HG03565 (cell line): ENCODE measurements at regions not wholly inside any gene's neighbourhood (a gene's known extent, or its start where the extent isn't known, plus 50 kb on each side); places are given as distances from the start of the nearest gene placed in this dataset.
"Not testable (repeated sequence)": the region's sequence is repeated elsewhere in the genome, so short reads cannot be mapped to it uniquely, and the experiment has no call there.

Experiments
- ATAC-seq: cut with Tn5 transposase; IDR thresholded peaks from one replicate; pipeline ENCODE4 v1.9.1; 2021; ENCODE audit warnings: mild to moderate bottlenecking, moderate library complexity; ENCODE audit not compliant: unreplicated experiment

DNA sequence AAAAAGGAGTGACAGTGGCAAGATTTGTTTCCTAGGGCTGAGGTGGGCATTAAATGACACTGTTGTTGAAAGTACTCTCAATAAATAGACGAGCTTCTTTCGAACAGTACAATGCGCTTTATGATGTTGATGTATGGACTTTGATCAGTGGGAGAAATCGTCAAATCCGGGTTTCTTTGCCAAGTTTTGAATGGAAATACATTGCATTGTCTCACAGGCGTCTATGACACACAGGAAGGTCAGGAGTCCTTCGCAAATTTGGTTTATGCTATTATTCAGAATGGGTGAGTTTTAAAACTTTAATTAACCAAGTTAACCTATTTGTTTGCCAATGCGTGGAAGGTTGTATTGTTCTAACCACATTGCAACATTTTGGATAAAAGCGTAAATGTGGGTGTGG is 547.3 kb upstream of the SLC35B3 start:
- no peak for ATAC-seq

GRCh38 chr6:8973395-8973794 is 538.0 kb upstream of the SLC35B3 start:
- no peak for ATAC-seq

GRCh38 chr6:8969747-8970146 is 534.4 kb upstream of the SLC35B3 start:
- no peak for ATAC-seq

DNA sequence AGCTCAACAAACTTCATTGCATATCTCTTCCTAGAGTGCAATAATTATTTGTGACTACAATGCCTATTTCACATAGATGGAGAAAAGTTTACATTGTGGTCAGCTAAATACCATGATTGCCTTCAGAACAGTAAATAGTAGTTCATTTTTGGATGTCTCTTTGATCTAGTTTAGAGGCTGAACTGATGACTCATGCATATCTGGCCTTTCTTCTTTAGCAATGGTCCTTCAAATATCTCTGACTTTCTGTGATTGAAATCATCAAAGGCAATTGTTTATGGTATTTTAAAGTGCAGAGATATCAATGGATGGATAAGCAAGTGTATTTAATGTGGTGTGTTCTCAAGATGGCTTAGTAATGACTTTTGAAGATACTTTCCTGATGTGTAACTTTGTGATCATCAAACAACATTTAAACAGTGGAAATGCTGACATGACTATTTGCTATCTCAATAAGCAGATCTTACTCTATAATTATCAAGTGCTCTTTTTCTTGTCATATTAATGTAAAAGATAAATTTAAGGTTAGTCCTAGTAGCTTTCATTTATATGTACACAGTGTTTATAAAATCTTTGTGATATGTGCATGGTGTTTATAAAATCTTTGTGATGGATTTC is 523.7 kb upstream of the SLC35B3 start:
- no peak for ATAC-seq

GRCh38 chr6:8953310-8953709 is 518.0 kb upstream of the SLC35B3 start:
- no peak for ATAC-seq

GRCh38 chr6:8948733-8949132 is 513.4 kb upstream of the SLC35B3 start:
- ATAC-seq: no peak

GRCh38 chr6:8947900-8948299 is 512.6 kb upstream of the SLC35B3 start:
- no peak for ATAC-seq

GRCh38 chr6:8944548-8944947 is 509.2 kb upstream of the SLC35B3 start:
- no peak for ATAC-seq

DNA sequence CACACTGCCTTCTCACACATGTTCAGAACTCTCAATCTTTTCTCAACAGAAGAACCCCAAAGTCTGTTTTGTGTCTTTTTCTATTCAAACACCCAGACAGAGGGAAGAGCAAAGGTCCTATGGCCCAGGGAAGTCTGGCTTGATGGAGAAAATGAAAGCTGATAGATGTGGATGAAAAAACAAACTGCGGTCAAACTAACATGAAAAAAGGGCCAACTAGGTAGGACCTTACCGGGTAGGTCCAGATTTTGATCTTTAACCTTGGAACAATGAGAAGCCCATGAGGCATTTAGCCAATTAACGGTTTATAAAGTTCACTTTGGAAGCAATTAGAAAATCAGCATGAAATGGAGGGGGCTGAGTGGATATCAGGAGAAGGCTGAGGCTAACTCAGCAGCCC is 507.7 kb upstream of the SLC35B3 start:
- ATAC-seq: no peak

- no peak for ATAC-seq
These were observed 506.2 kb upstream of the SLC35B3 start for GRCh38 chr6:8941577-8941976.

DNA sequence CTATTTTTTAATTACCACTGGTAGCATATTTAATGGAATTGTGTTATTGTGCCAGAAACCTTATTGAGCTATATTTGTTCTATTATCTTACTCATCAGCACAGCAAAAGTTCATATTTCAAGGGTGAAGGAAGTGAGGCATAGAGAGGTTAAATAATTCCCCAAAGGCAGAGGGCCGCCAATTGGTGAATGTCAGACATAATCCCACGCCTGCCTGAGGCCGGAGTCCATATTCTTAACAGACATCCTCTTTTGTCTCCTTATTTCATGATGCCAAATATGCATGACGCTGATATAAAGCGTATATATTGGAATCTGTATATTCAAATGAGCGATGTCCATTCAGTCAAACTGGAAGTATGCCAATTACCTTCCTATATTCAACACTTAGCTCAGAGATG is 505.0 kb upstream of the SLC35B3 start:
- ATAC-seq: no peak

- ATAC-seq: no peak
These were observed 504.3 kb upstream of the SLC35B3 start for GRCh38 chr6:8939615-8940014.

DNA sequence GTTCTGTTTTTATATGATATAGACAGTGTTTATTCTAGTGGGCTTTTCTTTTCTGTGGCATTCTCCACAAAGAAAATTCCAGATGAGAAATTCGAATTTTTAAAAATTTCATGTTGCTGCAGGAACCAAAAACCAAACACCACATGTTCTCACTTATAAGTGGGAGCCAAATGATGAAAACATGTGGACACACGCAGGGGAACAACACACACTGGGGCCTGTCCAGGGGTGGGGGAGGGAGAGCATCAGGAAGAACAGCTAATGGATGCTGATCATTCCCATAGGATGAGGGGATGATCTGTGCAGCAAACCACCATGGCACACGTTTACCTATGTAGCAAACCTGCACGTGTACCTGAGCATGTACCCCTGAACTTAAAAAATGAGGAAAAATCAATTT is 499.0 kb upstream of the SLC35B3 start:
- ATAC-seq: no peak

GRCh38 chr6:8930009-8930408 is 494.7 kb upstream of the SLC35B3 start:
- ATAC-seq: no peak

DNA sequence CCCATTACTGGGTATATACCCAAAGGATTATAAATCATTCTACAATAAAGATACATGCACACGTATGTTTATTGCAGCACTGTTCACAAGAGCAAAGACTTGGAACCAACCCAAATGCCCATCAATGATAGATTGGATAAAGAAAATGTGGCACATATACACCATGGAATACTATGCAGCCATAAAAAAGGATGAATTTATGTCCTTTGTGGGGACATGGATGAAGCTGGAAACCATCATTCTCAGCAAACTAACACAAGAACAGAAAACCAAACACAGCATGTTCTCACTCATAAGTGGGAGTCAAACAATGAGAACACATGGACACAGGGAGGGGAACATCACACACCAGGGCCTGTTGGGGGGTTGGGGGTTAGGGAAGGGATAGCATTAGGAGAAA is 484.9 kb upstream of the SLC35B3 start:
- ATAC-seq: not testable (repeated sequence)

GRCh38 chr6:8918196-8918595 is 482.9 kb upstream of the SLC35B3 start:
- no peak for ATAC-seq

- no peak for ATAC-seq
These were observed 479.4 kb upstream of the SLC35B3 start for GRCh38 chr6:8914700-8915099.

DNA sequence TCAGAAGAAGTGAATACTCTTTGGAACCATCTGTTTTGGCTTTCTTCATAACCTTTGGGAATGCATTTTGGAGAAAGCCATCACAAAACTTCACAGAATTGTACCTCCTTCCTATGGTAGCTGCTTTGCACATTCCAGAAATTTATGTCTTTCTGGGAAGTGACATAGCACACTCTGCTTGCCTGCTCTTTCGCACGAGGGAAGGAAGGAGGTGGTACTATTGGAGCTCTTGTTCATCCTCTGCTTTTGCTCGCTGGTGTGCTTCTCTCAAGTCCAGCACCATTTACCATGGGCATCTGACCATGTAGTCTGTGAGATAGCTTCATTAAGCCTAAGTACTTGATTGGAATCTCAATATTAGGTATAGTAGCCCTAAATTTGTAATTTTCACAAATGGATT is 473.3 kb upstream of the SLC35B3 start:
- no peak for ATAC-seq

DNA sequence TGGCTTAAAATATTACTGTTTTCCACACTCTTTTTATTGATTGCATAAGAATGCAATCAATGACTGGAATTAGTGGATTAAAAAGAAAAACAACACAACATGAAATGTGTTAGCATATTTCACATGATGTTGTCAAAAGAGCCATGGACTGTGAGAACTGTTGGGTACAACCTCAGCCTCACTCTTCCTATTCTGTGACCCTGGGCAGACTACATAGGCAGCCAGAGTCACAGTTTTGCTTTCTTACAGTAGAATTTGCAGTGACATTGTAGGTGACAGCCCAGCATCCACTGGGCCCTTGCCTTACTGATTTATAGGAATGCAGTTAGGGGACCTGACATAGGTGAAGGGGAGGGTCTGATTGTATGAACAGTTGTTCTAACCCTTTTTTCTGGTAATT is 471.4 kb upstream of the SLC35B3 start:
- ATAC-seq: no peak

DNA sequence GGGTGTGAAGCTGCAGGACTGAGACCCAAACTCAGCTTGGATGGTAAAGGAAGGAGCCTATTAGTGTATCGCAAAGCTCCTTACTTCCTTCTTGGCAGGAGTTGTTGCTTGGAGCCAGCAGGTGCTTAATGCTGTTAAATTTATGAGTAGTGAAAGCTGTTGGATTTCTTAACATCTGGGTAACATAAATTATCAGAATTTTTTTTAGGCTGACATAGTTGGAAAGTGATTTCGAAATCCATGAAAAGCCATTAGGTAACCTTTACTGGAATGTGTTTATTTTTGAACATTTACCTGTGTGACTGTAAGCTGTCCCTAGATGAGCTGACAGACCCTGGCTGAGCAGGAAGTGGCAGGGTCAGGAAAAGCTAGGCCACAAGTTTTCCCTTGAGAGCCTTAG is 470.4 kb upstream of the SLC35B3 start:
- no peak for ATAC-seq

- peak; percentile 72 for ATAC-seq
These were observed 469.4 kb upstream of the SLC35B3 start for GRCh38 chr6:8904754-8905153.

- ATAC-seq: no peak
These were observed 464.7 kb upstream of the SLC35B3 start for GRCh38 chr6:8900056-8900455.

GRCh38 chr6:8889514-8889913 is 454.2 kb upstream of the SLC35B3 start:
- no peak for ATAC-seq
